GM12878 (cell line): ENCODE measurements at regions not wholly inside any gene's neighbourhood (a gene's known extent, or its start where the extent isn't known, plus 50 kb on each side); places are given as distances from the start of the nearest gene placed in this dataset.

Experiments
- BCL11A ChIP-seq: IDR thresholded peaks from 2 replicates; pipeline ENCODE4 v1.6.1; 2011; ENCODE audit warnings: low read depth, low read length
- CHD2 ChIP-seq: IDR thresholded peaks from 2 replicates; pipeline ENCODE4 v1.6.1; 2011; ENCODE audit warnings: low read depth, low read length, improper control_type of control experiment, borderline replicate concordance
- GATAD2B ChIP-seq: fragments of 450-650 bp; conservative IDR thresholded peaks from 2 replicates; pipeline ENCODE4 v1.6.1; 2017; ENCODE audit warnings: low read depth, mild to moderate bottlenecking, moderate library complexity
- HDAC6 ChIP-seq: fragments of 200-600 bp; sonication (generic); IDR thresholded peaks from one replicate; pipeline ENCODE4 v1.8.0; 2017; ENCODE audit warnings: antibody characterized with exemption; ENCODE audit not compliant: unreplicated experiment
- LARP7 ChIP-seq: fragments of 450-650 bp; IDR thresholded peaks from 2 replicates; pipeline ENCODE4 v1.6.1; 2017; ENCODE audit warnings: mild to moderate bottlenecking
- NBN ChIP-seq: fragments of 450-650 bp; IDR thresholded peaks from 2 replicates; pipeline ENCODE4 v1.6.1; 2016
- PAX5 ChIP-seq: IDR thresholded peaks from 2 replicates; pipeline ENCODE4 v1.6.1; 2011; ENCODE audit warnings: low read depth, low read length, borderline replicate concordance
- POLR2A ChIP-seq: IDR thresholded peaks from 2 replicates; pipeline ENCODE4 v1.6.1; 2011; ENCODE audit warnings: low read depth, mild to moderate bottlenecking, low read length
- POU2F2 ChIP-seq: IDR thresholded peaks from 3 replicates; pipeline ENCODE4 v1.6.1; 2011; ENCODE audit warnings: low read depth, mild to moderate bottlenecking, low read length, borderline replicate concordance
- RBBP5 ChIP-seq: fragments of 200-600 bp; sonication (generic); conservative IDR thresholded peaks from 2 replicates; pipeline ENCODE4 v1.6.1; 2016
- SIX5 ChIP-seq: IDR thresholded peaks from 2 replicates; pipeline ENCODE4 v1.6.1; 2011; ENCODE audit warnings: mild to moderate bottlenecking, low read depth, low read length, moderate library complexity; ENCODE audit not compliant: severe bottlenecking
- TCF3 ChIP-seq: IDR thresholded peaks from 2 replicates; pipeline ENCODE4 v1.6.1; 2012; ENCODE audit warnings: low read depth, mild to moderate bottlenecking, low read length, borderline replicate concordance; ENCODE audit not compliant: insufficient read depth
- WRNIP1 ChIP-seq: IDR thresholded peaks from 2 replicates; pipeline ENCODE4 v1.6.1; 2011; ENCODE audit warnings: low read depth, low read length, improper control_type of control experiment, borderline replicate concordance
- ZZZ3 ChIP-seq: IDR thresholded peaks from 2 replicates; pipeline ENCODE4 v1.6.1; 2011; ENCODE audit warnings: low read depth; ENCODE audit not compliant: control insufficient read depth, insufficient read length
- TF ChIP-seq, protein P1 (sequence below): fragments of 450-650 bp; IDR thresholded peaks from 2 replicates; pipeline ENCODE4 v1.6.1; 2018; ENCODE audit warnings: mild to moderate bottlenecking, low read depth, moderate library complexity; ENCODE audit not compliant: partially characterized antibody
- TF ChIP-seq, protein P2 (sequence below): fragments of 450-650 bp; IDR thresholded peaks from 2 replicates; pipeline ENCODE4 v1.6.1; 2017; ENCODE audit warnings: mild to moderate bottlenecking, moderate library complexity

DNA sequence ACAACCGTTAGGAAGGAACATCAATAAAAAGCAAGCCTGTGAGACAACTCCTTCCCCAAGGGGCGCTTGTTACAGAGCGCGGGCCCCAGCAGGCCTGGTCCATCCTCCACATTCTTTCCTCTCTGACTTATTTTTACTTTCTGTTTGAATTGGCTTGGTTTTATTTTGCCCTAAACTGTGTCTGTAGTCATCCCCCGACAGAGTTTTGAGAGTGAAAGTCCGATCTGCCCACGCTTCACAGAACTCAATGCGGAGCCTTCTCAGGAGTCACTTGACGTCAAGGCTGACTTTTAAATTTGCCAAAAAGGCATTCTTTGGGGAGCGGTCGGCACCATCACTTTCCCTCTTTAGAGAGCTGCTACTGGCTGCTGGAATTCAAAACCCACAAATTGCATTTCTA lies 150.1 kb upstream of the KLF6 start (continued):
- TF ChIP-seq NBN (peak; percentile 80), LARP7 (no peak), HDAC6 (no peak), WRNIP1 (no peak), ZZZ3 (no peak), POU2F2 (peak; percentile 53; the same call in 1 of the 3 replicates), SIX5 (no peak), POLR2A (no peak), CHD2 (peak; percentile 82; the same call in 1 of the 2 replicates), RBBP5 (no peak), GATAD2B (no peak), PAX5 (peak; percentile 85), TCF3 (peak; percentile 31; the same call in 1 of the 2 replicates), BCL11A (peak; percentile 75)
- TF ChIP-seq, protein P1, sequence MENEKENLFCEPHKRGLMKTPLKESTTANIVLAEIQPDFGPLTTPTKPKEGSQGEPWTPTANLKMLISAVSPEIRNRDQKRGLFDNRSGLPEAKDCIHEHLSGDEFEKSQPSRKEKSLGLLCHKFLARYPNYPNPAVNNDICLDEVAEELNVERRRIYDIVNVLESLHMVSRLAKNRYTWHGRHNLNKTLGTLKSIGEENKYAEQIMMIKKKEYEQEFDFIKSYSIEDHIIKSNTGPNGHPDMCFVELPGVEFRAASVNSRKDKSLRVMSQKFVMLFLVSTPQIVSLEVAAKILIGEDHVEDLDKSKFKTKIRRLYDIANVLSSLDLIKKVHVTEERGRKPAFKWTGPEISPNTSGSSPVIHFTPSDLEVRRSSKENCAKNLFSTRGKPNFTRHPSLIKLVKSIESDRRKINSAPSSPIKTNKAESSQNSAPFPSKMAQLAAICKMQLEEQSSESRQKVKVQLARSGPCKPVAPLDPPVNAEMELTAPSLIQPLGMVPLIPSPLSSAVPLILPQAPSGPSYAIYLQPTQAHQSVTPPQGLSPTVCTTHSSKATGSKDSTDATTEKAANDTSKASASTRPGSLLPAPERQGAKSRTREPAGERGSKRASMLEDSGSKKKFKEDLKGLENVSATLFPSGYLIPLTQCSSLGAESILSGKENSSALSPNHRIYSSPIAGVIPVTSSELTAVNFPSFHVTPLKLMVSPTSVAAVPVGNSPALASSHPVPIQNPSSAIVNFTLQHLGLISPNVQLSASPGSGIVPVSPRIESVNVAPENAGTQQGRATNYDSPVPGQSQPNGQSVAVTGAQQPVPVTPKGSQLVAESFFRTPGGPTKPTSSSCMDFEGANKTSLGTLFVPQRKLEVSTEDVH, result no peak
- TF ChIP-seq, protein P2, sequence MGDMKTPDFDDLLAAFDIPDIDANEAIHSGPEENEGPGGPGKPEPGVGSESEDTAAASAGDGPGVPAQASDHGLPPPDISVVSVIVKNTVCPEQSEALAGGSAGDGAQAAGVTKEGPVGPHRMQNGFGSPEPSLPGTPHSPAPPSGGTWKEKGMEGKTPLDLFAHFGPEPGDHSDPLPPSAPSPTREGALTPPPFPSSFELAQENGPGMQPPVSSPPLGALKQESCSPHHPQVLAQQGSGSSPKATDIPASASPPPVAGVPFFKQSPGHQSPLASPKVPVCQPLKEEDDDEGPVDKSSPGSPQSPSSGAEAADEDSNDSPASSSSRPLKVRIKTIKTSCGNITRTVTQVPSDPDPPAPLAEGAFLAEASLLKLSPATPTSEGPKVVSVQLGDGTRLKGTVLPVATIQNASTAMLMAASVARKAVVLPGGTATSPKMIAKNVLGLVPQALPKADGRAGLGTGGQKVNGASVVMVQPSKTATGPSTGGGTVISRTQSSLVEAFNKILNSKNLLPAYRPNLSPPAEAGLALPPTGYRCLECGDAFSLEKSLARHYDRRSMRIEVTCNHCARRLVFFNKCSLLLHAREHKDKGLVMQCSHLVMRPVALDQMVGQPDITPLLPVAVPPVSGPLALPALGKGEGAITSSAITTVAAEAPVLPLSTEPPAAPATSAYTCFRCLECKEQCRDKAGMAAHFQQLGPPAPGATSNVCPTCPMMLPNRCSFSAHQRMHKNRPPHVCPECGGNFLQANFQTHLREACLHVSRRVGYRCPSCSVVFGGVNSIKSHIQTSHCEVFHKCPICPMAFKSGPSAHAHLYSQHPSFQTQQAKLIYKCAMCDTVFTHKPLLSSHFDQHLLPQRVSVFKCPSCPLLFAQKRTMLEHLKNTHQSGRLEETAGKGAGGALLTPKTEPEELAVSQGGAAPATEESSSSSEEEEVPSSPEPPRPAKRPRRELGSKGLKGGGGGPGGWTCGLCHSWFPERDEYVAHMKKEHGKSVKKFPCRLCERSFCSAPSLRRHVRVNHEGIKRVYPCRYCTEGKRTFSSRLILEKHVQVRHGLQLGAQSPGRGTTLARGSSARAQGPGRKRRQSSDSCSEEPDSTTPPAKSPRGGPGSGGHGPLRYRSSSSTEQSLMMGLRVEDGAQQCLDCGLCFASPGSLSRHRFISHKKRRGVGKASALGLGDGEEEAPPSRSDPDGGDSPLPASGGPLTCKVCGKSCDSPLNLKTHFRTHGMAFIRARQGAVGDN, result 0 out of 2 replicates have a peak, but pooled peaks have one; percentile 17
